Left colon (tissue), 2 donors: ENCODE measurements at regions not wholly inside any gene's neighbourhood (a gene's known extent, or its start where the extent isn't known, plus 50 kb on each side); places are given as distances from the start of the nearest gene placed in this dataset.
A peak's percentile ranks its signal among the peaks of the same experiment; 100 is the strongest.

Experiments used
- ATAC-seq: fragments of 200-7000 bp; cut with Tn5 transposase; one replicate; pipeline ENCODE4 v1.9.1; 2020; ENCODE audit warnings: mild to moderate bottlenecking, moderate library complexity
- DNase-seq, 2 donors: peaks; one replicate each; pipeline ENCODE4 v3.0.0-alpha.2; 2020
- intact Hi-C, 2 donors: fragments of 100-400 bp; cut with DNase I in 1 of 2; cut with micrococcal nuclease in 1 of 2; formaldehyde crosslinking; loops; one replicate each; pipeline versions ENCODE4 v1.11.2 to v1.14.0; 2022; cut with DNase I, micrococcal nuclease
- donor health status: DM: no; HTN: no; CAD: no.
- donor health status: DM: yes; HTN: yes; CAD: no.

DNA sequence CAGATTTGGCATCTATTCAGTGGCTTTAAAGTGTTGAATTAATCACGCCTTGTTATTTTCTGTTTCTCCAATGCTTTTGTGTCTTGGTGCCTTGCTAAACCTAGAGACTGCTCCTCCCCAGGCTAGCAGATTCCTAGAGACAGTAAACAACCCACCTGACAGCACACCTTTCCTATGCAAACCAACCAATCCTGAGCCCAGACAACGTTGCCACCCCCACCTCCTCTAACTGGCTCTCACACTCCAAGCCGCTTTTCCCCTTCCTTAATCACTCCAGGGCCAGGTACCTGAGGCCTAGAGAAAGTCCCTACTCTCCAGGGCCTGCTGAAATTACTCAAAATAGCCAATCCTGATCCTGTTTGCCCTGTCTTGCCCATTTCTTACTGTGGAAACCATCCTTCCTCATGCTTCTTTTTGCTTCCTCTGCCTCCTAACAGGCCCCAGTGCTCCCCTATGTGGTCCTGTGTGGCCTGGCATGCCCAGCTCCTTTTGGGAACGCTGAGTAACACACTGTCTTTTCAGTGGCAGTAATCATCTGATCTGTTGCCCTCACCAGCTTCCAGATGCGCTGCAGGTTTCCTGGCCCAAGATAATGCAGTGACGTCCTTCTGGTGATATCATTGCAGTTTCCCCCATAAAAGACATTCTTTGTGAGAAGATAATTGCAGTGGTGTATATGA lies 53.4 kb downstream of the GAS1 start:
- DNase-seq (no peak), ATAC-seq (no peak)
- intact Hi-C loops: no loop called here

DNA sequence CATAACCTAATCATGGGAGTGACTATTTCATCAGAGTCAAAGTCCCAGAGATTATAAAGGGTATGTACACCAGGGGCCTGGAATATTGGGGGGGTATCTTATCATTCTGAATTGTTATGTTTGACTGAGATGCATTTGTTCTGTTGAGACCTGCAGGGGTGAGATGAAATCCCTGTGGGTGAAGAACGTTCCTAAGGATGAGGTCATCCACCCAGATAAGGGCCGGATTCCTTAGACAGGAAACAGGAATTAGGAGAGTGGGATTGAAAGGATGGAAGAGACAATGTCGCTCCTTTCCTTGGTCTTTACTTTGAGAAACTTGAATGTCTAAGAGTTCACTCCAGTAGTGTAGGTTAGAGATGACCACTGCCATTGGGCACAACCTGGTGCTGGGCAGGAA lies 54.7 kb downstream of the GAS1 start:
- DNase-seq: no peak
- intact Hi-C loops: no loop called here

DNA sequence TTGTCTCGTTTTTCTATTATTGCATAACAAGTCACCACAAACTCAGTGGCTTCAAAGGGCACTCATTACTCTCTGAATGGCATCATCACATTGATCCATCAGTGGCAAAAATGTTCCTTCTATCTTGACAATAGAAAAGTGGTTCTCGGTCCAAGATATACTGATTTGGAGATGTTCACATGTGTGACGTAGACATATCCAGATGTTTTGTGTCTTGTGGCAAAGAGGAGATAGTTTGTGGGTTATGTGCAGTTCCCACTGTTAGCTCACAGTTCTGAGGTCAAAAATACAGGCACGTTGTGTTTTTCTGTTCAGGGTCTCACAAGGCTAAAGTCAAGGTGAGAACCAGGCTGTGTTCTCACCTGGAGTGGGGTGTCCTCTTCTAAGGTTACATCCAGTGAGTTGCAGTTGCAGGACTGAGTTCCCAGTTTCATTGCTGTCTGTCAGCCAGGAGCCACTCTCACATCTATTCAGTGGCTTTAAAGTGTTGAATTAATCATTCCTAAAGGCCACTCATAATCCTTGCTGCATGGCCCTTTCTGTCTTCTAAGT lies 55.3 kb downstream of the GAS1 start:
- ATAC-seq: no peak
- intact Hi-C loops: no loop called here
- DNase-seq: no peak

More for the DNA sequence above, 54.7 kb downstream of the GAS1 start:
- ATAC-seq: no peak

DNA sequence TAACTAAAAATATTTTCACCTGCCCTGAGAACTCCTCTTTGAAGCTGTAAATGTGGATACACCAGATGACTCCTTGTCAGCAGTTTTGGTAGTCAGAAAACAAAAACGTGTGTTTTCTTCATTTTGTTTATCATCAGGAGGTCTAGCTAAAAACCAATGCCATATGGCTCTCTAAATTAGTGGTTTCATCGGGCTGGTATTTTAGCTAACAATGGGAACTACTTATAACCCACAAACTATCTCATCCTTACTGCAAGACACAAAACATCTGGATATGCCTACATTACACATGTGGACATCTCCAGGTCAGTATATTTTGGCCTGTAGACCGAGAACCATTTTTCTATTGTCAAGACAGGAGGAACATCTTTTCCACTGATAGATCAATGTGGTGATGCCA lies 56.2 kb downstream of the GAS1 start:
- intact Hi-C loops: no loop called here
- DNase-seq: no peak
- ATAC-seq: no peak

DNA sequence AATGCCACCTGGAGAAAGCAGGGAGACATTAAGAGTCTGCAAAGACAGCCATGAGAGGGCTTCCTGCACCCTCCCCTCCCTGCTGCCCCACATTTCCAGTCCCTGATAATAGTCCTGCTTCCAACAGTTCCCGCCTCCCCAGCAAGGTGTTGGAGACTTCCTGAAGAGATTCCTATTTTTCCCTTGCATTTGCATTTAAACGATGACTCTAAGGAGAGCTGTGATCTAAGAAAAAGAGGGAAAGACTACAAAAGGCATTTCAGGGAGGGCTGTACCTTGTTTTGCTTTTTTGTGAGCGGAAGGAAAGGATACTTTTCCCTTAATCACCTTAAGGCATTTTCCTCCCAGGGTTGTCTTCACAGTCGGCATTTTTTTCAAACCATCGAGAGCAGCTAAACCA lies 62.1 kb downstream of the GAS1 start:
- intact Hi-C loops: no loop called here
- DNase-seq: no peak

DNA sequence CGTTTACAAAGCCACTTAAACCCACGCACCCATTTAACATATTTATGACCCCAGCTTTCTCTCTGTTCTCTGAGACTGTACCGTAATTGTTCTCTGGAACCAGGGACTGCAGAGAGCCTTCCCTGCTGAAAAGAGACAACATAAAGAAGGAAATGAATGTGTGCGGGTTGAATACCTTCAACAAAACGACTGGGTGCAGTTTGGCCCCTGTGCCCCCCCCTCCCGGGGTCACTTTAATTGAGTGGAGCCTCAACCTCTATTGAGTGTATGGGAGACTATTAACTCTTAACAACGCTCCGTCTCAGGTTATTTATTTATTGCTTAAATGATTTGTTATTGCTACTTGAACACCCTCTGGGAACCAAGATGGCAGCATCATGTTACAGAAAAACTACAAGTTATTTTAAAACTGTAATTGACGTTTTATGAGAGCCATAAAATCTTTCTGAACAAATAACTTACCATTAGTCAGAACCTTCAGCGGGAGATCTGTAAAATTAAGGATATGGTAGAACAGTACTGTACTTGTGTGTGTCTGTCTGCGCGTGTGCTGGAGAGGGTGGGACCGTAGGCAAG lies 70.6 kb downstream of the GAS1 start:
- DNase-seq (no peak), ATAC-seq (no peak)
- intact Hi-C loops: no loop called here

More for the DNA sequence above, 62.1 kb downstream of the GAS1 start:
- no peak for ATAC-seq

DNA sequence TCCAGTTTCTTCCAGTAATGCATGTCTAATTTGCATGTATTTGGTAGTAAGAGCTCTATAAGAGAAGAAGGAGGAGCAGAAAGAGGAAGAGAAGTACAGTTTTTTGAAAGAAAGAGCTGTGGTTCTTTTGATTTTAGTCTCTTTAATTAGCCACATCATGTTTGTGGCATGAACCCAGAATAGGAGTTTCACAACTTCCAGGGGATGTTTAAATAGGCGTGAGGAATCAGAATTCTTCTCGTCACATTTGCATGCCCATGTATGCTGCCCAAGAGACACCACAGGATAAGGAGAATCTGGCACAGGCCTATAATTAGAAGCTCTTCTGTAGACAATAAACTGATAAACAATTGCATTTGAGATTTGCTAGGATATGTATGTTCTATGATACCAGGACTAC lies 78.7 kb downstream of the GAS1 start:
- intact Hi-C loops: no loop called here
- DNase-seq (no peak), ATAC-seq (no peak)

DNA sequence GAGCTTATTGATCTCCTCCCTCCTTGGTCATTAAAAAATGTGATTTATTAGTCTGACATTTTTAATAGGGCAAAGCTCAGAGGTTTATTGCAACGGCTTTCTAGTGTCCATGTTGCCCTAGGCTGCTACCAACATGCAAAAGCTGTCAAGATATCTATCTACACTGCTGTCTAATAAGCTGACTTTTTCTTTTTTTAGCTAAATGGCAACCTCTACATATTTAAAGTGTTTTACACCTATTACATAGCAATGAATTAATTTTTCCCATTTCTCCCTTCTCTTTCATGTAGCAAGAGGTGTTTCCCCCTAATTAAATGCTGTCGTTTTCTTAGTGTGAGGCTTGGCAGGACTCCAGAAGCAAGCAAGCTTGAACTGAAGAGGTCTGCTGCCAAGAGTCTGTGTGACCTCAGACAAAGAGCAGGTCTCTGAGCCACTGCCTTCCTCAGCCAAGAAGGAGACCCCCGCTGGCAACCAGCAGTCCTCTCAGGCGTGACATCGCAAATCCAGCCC lies 79.4 kb downstream of the GAS1 start:
- DNase-seq (no peak), ATAC-seq (no peak)
- intact Hi-C loops: no loop called here

DNA sequence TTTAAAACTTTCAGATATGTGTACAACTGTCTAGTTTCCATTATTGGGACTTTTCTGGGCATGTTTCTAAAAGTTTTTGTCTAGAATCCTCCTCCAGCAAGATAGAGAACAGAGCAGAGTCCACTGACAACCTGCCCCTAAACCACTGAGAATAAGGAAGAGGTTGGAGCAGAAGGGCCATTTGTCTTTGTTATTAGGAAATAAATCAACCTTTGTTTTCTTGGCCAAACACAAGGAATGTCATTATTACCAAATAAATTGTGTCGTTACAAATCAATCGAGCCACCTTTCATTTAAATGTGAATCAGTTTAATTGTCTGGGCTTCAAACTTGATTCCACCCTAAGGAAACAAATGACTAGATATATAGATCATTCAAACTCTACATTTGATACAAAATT lies 81.4 kb downstream of the GAS1 start:
- intact Hi-C loops: no loop called here
- ATAC-seq: no peak
- no peak for DNase-seq

DNA sequence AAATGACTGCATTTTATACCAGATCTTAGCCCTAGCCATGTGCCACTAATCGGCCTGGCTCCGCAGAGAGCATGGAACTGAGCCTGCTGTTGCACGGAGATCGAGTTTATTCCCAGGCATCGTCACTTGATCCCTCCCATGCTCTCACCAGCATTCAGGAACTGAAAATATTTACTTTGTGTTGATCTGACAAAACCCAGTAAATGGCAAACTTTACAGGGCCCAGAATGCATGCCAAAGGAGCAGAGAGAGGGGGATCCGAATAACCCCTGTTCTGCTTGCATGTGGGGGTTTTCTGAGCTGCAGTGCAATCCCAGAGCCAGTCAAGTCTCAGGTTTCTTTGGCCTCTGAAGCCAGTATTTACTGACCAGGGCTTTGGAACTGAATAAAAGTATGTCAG lies 87.3 kb downstream of the GAS1 start:
- intact Hi-C loops: no loop called here
- ATAC-seq (no peak), DNase-seq (no peak)

DNA sequence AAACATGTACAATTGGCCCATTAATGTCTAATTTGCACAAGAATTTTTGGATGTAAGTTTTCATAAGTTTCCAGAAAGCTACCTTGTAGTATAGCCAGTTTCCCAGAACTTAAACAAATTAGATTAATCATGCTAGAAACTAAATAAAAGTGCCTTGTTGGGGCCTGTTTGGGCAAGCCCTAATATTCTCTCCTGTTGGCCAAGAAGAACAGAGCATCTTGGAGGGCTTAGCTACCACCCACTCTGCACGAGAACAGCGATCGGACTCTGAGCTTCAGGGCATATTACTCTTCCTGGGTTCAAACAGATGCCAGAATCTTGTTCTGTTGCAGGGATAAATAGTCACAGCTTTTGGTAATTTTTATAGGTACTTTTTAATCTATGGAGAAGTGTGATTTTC lies 88.2 kb downstream of the GAS1 start:
- intact Hi-C loops: no loop called here
- no peak for ATAC-seq

DNA sequence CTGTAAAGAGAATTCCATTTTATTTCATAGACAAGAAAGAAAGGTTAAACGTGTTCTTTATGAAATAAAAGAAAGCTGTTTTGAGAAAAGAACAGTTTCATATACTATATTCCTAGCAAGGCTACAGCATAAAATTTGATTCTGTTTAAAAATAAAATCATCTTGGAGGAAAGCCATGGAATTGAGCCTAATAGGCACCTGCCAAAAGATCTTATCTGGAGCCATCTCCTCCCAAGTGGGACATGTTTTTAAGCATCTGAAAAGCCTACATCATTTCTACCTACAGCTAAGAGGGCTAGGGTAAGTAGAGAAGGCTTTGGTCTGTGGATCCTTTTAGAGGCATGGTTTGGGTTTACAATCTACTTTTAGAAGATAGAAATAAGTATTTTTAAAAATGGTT lies 89.3 kb downstream of the GAS1 start:
- DNase-seq: no peak
- intact Hi-C loops: no loop called here
- no peak for ATAC-seq

More for the DNA sequence above, 88.2 kb downstream of the GAS1 start:
- DNase-seq: no peak

DNA sequence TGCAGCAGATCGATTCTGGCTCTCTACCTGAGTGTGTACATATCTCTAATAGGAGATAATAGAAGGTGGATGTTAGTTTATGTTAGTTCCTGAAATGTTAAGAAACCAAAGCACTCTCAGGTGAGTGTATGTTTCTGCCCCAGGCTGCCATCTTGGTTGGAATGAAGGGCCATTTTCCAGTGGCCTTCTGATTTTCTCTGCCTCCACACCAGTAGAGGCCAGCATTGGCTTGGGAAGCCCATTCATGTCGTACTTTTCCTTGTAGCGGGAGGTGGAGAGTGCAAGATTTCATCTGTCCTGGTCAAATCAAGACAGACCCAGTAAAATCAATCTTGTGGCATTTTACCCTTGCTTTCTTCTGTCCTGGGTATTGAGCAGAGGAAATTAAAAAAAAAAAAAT lies 91.0 kb downstream of the GAS1 start:
- intact Hi-C loops: no loop called here
- DNase-seq (no peak), ATAC-seq (no peak)

DNA sequence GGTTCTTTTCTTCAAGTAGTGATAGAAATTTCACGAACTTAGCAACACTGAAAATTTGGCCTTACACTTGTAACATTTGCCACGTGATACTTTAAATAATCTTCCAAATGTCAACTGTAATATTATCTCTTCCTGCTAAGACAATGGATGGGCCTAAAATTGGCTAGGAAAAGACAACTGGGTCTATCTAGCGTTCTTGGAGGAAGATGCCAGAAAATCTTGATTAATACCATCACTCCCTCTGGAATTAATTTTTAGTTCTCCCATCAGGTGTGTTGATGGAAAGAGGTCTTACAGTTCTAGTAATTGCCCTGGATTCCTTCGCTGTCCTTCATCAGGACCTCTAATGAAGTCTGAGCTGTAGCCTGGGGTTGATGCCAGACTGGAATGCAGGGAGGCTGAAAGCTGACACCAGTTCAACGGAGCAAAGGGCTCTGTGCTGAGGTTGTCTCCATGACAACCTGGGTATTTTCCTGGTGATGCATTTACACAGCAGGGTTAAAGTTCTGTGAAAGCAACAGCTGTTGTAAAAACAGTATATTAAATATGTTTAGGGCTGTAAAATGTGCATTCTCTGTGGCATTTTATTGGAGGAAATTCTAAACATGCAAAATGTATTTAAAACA lies 92.3 kb downstream of the GAS1 start:
- ATAC-seq (no peak), DNase-seq (no peak)
- intact Hi-C loops: no loop called here

DNA sequence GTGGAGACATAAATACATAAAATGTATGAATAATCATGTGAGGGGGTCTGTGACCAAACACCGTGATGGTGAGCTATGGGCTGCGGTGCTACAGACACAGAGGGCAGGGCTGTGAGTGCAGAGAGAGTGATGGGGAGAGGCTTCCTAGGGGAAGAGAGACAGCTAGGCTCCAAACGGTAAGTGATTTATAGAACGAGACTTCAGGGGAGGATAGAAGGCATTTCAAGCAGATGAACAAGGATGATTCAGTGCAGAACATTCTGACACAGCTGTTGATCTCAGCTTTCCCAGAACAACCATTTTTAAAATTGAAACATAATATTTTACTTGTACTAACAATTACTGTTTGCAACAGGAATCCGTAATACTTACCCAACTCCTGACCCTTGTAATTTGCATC lies 100.7 kb downstream of the GAS1 start:
- intact Hi-C loops: no loop called here
- no peak for ATAC-seq
- DNase-seq: no peak

DNA sequence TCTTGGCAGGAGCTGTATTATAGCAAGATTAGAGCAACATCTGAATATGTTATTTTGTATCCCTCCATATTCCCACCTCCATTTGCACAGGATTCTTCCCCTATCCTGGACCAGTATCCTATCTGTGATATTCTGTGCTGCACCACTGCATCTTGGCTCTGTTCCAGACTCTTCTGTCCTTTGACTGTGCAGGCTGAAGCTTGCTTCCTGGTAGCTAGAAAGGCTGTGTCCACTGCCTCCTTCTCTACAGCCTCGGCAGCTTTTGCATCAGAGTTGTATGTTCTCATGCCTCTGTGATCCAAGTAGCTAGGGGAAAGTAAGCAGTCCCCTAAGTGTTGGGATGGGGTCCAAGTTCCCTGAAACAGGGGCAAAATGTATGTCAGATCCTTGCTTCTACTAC lies 104.1 kb downstream of the GAS1 start:
- DNase-seq (no peak), ATAC-seq (no peak)
- intact Hi-C loops: no loop called here

DNA sequence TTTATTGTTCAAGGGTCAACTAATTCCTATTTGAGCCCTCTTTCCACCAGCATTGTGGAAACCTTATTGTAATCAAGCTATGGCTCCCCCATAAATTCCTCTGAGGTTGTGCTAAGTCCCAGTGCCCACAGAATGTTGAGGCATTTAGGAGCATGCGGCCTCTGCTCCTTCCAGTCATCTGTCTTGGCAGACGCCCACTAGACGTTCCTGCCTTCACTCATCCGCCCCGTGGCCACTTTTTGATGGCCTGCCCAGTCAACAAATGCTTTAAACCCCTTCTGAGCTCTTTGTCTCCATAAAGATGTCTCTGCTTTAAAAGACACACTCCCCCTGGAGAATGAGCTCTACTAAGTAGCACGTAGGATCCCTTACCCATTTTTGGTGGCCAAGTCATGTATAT lies 104.7 kb downstream of the GAS1 start:
- no peak for DNase-seq
- ATAC-seq: no peak
- intact Hi-C loops: no loop called here

DNA sequence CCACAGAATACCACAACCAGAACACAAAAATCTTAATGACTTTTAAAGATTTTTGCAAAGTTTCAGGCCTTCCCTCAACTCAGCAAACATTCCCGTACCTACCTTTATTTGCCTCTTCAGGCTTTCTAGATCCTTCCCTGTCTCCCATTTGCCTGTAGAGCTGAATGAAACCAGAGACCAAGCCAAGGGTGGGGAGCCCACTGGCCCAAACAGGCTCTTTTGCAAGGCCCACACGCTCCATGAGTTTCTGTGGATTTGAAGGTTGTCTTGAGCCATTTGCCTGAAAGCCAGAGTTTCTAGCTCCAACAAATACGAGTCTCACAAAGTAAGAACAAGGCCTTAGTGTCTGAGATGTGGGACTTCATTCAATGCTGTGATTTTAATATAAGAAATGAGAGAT lies 107.8 kb downstream of the GAS1 start:
- intact Hi-C loops: no loop called here
- ATAC-seq: no peak
- no peak for DNase-seq

DNA sequence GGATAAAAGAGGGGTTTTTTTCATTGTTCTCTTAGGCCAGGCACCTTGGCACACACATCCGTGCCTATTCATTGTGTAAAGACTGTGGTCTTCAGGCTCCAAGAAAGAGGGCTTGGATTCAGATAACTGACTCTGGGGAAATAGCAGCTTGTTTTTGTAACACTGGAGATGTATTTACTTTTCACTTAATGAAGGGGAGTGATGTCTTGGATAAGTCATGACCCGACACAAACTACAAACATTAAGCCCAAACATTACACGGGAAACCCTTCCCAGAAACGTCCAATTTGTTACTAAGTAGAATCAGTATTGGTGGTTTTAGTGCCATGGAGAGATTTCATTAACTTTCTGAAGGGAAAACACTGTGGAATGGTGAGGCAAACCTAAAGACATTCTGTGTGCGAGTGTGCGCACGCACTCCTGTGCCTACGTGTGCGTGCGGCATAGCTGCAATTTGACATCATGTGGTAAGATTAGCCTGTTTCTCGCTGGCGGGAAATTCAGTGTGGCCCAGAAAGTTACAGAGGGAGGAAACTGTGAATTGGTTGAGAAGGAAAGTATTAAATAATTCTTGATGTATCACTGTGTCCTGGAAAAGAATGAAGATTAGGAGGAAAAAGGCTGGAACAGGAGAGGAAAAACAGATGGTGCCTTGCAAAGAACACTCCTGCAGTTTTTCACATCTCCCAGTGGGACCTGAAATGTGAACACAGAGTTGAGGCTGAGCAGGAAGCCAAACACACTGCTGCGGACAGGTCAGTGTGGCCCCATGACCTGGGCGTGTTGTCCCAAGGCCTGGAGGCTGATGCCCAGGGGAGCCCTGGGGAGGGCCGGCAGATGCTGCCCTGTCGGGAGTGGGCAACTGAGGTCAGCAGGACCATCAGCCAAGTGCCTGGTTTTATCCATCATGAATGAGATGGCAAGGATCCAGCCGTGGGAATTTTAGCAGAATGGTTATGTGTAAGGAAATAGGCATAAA lies 108.5 kb downstream of the GAS1 start:
- DNase-seq: peak in 1 of 2 donors; percentile 26
- intact Hi-C loops: no loop called here
- ATAC-seq: no peak
